ENCODE measurements at regions not wholly inside any gene's neighbourhood (a gene's known extent, or its start where the extent isn't known, plus 50 kb on each side); places are given as distances from the start of the nearest gene placed in this dataset.

DNA sequence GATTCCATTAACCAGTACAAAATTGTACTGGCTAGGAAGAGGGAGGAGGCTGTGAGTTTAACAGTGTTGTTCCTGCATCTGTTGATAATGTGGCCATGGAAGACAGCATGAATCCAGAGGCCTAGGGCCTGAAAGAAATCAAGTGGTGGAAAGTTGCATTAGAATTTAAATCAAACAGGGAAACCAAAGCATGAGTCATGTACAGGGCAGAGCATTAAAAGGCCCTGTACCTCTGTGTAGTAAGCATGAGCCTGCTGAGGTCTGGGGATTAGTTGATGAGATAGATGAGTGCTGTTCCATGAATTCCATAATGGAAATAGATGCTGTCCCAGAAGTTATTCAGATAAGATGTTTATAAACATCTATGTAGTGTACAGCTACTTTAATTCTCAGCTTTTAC, 58.3 kb downstream of the MID1IP1 start:
- TF ChIP-seq, protein P1, sequence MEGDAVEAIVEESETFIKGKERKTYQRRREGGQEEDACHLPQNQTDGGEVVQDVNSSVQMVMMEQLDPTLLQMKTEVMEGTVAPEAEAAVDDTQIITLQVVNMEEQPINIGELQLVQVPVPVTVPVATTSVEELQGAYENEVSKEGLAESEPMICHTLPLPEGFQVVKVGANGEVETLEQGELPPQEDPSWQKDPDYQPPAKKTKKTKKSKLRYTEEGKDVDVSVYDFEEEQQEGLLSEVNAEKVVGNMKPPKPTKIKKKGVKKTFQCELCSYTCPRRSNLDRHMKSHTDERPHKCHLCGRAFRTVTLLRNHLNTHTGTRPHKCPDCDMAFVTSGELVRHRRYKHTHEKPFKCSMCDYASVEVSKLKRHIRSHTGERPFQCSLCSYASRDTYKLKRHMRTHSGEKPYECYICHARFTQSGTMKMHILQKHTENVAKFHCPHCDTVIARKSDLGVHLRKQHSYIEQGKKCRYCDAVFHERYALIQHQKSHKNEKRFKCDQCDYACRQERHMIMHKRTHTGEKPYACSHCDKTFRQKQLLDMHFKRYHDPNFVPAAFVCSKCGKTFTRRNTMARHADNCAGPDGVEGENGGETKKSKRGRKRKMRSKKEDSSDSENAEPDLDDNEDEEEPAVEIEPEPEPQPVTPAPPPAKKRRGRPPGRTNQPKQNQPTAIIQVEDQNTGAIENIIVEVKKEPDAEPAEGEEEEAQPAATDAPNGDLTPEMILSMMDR (IDR thresholded peaks at IDR 0.05; ENCODE audit: low read depth, low read length, missing input control) = no peak
- no peak for TF ChIP-seq SP1 (IDR thresholded peaks at IDR 0.05)
- TF ChIP-seq, protein P2, sequence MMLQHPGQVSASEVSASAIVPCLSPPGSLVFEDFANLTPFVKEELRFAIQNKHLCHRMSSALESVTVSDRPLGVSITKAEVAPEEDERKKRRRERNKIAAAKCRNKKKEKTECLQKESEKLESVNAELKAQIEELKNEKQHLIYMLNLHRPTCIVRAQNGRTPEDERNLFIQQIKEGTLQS (IDR thresholded peaks at IDR 0.05) = no peak
- no peak for TF ChIP-seq JUND (IDR thresholded peaks at IDR 0.05)
- TF ChIP-seq, protein P3, sequence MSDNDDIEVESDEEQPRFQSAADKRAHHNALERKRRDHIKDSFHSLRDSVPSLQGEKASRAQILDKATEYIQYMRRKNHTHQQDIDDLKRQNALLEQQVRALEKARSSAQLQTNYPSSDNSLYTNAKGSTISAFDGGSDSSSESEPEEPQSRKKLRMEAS (IDR thresholded peaks at IDR 0.05) = no peak
- no peak for TF ChIP-seq HNF4G (IDR thresholded peaks at IDR 0.05)
- no peak for TF ChIP-seq YY1 (IDR thresholded peaks at IDR 0.05)
- no peak for TF ChIP-seq RXRA (IDR thresholded peaks at IDR 0.05)
- TF ChIP-seq, protein P4, sequence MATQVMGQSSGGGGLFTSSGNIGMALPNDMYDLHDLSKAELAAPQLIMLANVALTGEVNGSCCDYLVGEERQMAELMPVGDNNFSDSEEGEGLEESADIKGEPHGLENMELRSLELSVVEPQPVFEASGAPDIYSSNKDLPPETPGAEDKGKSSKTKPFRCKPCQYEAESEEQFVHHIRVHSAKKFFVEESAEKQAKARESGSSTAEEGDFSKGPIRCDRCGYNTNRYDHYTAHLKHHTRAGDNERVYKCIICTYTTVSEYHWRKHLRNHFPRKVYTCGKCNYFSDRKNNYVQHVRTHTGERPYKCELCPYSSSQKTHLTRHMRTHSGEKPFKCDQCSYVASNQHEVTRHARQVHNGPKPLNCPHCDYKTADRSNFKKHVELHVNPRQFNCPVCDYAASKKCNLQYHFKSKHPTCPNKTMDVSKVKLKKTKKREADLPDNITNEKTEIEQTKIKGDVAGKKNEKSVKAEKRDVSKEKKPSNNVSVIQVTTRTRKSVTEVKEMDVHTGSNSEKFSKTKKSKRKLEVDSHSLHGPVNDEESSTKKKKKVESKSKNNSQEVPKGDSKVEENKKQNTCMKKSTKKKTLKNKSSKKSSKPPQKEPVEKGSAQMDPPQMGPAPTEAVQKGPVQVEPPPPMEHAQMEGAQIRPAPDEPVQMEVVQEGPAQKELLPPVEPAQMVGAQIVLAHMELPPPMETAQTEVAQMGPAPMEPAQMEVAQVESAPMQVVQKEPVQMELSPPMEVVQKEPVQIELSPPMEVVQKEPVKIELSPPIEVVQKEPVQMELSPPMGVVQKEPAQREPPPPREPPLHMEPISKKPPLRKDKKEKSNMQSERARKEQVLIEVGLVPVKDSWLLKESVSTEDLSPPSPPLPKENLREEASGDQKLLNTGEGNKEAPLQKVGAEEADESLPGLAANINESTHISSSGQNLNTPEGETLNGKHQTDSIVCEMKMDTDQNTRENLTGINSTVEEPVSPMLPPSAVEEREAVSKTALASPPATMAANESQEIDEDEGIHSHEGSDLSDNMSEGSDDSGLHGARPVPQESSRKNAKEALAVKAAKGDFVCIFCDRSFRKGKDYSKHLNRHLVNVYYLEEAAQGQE (IDR thresholded peaks at IDR 0.05) = no peak
- TF ChIP-seq EGR1 (IDR thresholded peaks at IDR 0.05; ENCODE audit: low read depth in 2 of 2) = no peak
- no peak for TF ChIP-seq HNF4A (conservative IDR thresholded peaks at IDR 0.05)
- TF ChIP-seq TAF1 (conservative IDR thresholded peaks at IDR 0.05) = no peak
- TF ChIP-seq RAD21 (IDR thresholded peaks at IDR 0.05) = no peak
- no peak for TF ChIP-seq NR2F2 (IDR thresholded peaks at IDR 0.05)
